H1 (cell line): ENCODE measurements at regions not wholly inside any gene's neighbourhood (a gene's known extent, or its start where the extent isn't known, plus 50 kb on each side); places are given as distances from the start of the nearest gene placed in this dataset.
"Not testable (repeated sequence)": the region's sequence is repeated elsewhere in the genome, so short reads cannot be mapped to it uniquely, and the experiment has no call there.

Experiments
- CTCF ChIP-seq, 3 experiments: IDR thresholded peaks; 1 replicate in 2 of 3; 2 replicates in 1 of 3; pipeline versions ENCODE4 v1.5.1 to v1.6.1; 2011; ENCODE audit warnings: low read length in 3 of 3, mild to moderate bottlenecking in 3 of 3, inconsistent platforms in 2 of 3, low read depth in 1 of 3, moderate library complexity in 1 of 3; ENCODE audit not compliant: insufficient read depth in 1 of 3; ENCODE audit errors: control extremely low read depth in 1 of 3
- EZH2 ChIP-seq: fragments of 200-600 bp; sonication (generic); IDR thresholded peaks from 2 replicates; pipeline ENCODE4 v1.7.1; 2012; ENCODE audit warnings: low read depth, mild to moderate bottlenecking, moderate library complexity, low read length, inconsistent platforms; ENCODE audit not compliant: severe bottlenecking
- POLR2AphosphoS5 ChIP-seq: IDR thresholded peaks from 2 replicates; pipeline ENCODE4 v1.6.1; 2011; ENCODE audit warnings: low read depth, low read length
- TAF1 ChIP-seq: IDR thresholded peaks from 2 replicates; pipeline ENCODE4 v1.6.1; 2011; ENCODE audit warnings: mild to moderate bottlenecking, low read depth, low read length

- TF ChIP-seq CTCF (IDR thresholded peaks at IDR 0.05; ENCODE audit: control extremely low read depth in 1 of 3, insufficient read depth in 1 of 3, low read depth in 1 of 3, low read length in 3 of 3); POLR2AphosphoS5; TAF1; EZH2: not testable (repeated sequence)
These were observed 91.5 kb upstream of the NAP1L1 start for GRCh38 chr12:76175946-76176345.
